Upper lobe of left lung (tissue), 6 donors: ENCODE measurements at regions not wholly inside any gene's neighbourhood (a gene's known extent, or its start where the extent isn't known, plus 50 kb on each side); places are given as distances from the start of the nearest gene placed in this dataset.

ENCODE experiments used
- ATAC-seq, 2 donors: fragments of 200-7000 bp; cut with Tn5 transposase; one replicate each; pipeline ENCODE4 v1.9.1; 2022; ENCODE audit warnings: mild to moderate bottlenecking in 2 of 2, moderate library complexity in 2 of 2; ENCODE audit not compliant: low FRiP score in 2 of 2
- DNase-seq, 2 donors: peaks; one replicate each; pipeline ENCODE4 v3.0.0-alpha.2; 2019 to 2020
- H3K27ac ChIP-seq, 4 donors: fragments of 200-600 bp; sonication (generic); one replicate each; pipeline ENCODE4 v1.5.1; 2016 to 2019
- H3K27me3 ChIP-seq, 4 donors: fragments of 200-600 bp; sonication (generic); one replicate each; pipeline ENCODE4 v1.5.1; 2017 to 2019
- H3K36me3 ChIP-seq, 4 donors: fragments of 200-600 bp; sonication (generic); one replicate each; pipeline ENCODE4 v1.5.1; 2016 to 2019
- H3K4me1 ChIP-seq, 4 donors: fragments of 200-600 bp; sonication (generic); one replicate each; pipeline ENCODE4 v1.5.1; 2018 to 2019
- H3K4me3 ChIP-seq, 4 donors: fragments of 200-600 bp; sonication (generic); one replicate each; pipeline ENCODE4 v1.5.1; 2017 to 2019; ENCODE audit warnings: mild to moderate bottlenecking in 2 of 4, moderate library complexity in 1 of 4
- H3K9me3 ChIP-seq, 4 donors: fragments of 200-600 bp; sonication (generic); one replicate each; pipeline ENCODE4 v1.5.1; 2018 to 2019
- CTCF ChIP-seq, 6 experiments: fragments of 450-650 bp in 4 of 6; fragments of 200-600 bp in 2 of 6; sonication (generic) in 2 of 6; IDR thresholded peaks; one replicate each; pipeline ENCODE4 v1.5.1; 2016 to 2019; ENCODE audit warnings: antibody characterized with exemption in 6 of 6
- EP300 ChIP-seq, 4 donors: sonication (generic); formaldehyde crosslinking; IDR thresholded peaks; one replicate each; pipeline ENCODE4 v1.5.1; 2017; ENCODE audit warnings: antibody characterized with exemption in 4 of 4, control low read depth in 2 of 4
- POLR2A ChIP-seq, 4 donors: fragments of 450-650 bp; IDR thresholded peaks; one replicate each; pipeline ENCODE4 v1.5.1; 2016 to 2017; ENCODE audit warnings: antibody characterized with exemption in 4 of 4, mild to moderate bottlenecking in 2 of 4
- POLR2AphosphoS5 ChIP-seq, 2 donors: sonication (generic); formaldehyde crosslinking; IDR thresholded peaks; one replicate each; pipeline ENCODE4 v1.5.1; 2017; ENCODE audit warnings: antibody characterized with exemption in 2 of 2
- WGBS, 2 donors: methylation state at CpG; one replicate each; pipeline ENCODE4 v1.1.5; 2017 to 2018; 5-methylcytosine and 5-hydroxymethylcytosine counted together
- donor health status: DM: no; HTN: no; CAD: no; lungs with moderate emphysema.
- donor health status: DM: no; HTN: yes; CAD: no; lungs with severe emphysema.

DNA sequence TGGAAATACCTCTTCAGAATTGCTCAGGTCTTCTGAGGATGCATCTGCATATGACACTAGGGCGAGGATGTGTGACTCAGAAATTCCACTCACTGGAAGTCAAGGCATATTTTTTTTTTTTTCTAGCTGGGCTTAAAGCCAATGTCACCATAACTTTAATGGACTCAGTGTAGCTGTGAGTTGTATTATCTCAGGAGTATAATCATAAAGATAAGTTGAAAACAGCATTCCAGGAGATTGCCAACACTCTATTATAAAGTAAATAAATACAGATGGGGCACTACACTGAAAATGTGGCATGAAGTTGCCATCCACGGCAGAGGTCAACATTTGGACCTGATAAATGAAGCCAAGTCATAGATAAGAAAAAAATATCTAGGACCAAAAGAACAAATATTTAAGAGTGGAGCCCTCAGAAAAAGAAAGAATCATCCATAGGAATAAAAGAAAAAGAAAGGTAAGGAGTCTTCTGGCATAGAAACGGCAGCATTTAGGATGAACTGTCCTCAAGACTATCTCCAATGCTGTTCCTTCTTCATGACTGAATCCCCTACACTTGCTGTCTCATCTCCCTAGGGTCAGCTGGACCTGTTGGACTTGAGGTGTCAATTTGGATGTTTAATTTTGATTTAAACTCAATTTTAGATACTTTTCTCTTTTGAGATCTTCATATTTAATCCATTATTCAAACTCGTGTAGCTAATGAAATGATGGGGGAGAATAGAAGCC is 72.9 kb upstream of the CAV2 start:
- no peaks in the 10 kb centered on the region for H3K27me3 ChIP-seq
- H3K36me3 ChIP-seq: no peaks in the 10 kb centered on the region
- TF ChIP-seq CTCF (IDR thresholded peaks at IDR 0.05) (no peak), EP300 (IDR thresholded peaks at IDR 0.05) (peak in 1 of 4 donors; percentile 8), POLR2AphosphoS5 (IDR thresholded peaks at IDR 0.05) (peak in 1 of 2 donors; percentile 40)
- H3K4me3 ChIP-seq: no peak overlapping the region
- DNase-seq: no peak
- no peak for ATAC-seq
- peaks cover 0 to 12% (median 0%) of the 10 kb centered on the region in 4 donors for H3K4me1 ChIP-seq
- 59 to 68% methylated on average over 4 of the region's 4 CpGs for WGBS, 2 donors
- H3K9me3 ChIP-seq: no peaks in the 10 kb centered on the region
- peak overlapping the region in 1 of 4 donors; percentile 36 for H3K27ac ChIP-seq

- Histone ChIP-seq H3K4me1 (peaks cover 0 to 7% (median 0%) of the 10 kb centered on the region in 4 donors), H3K4me3 (no peak overlapping the region), H3K27ac (no peak overlapping the region), H3K36me3 (no peaks in the 10 kb centered on the region), H3K9me3 (no peaks in the 10 kb centered on the region), H3K27me3 (no peaks in the 10 kb centered on the region)
- no peak for DNase-seq
- TF ChIP-seq EP300 (IDR thresholded peaks at IDR 0.05) (no peak), POLR2AphosphoS5 (IDR thresholded peaks at IDR 0.05) (no peak), POLR2A (IDR thresholded peaks at IDR 0.05) (no peak), CTCF (IDR thresholded peaks at IDR 0.05) (no peak)
- ATAC-seq: no peak
- WGBS, 2 donors: 64 to 77% methylated on average over 1 of the region's 1 CpG
These were observed 69.4 kb upstream of the CAV2 start for GRCh38 chr7:116429986-116430619.

GRCh38 chr7:116431787-116432526 is 67.6 kb upstream of the CAV2 start:
- TF ChIP-seq EP300 (IDR thresholded peaks at IDR 0.05) (no peak), POLR2AphosphoS5 (IDR thresholded peaks at IDR 0.05) (no peak), CTCF (IDR thresholded peaks at IDR 0.05) (no peak), POLR2A (IDR thresholded peaks at IDR 0.05) (no peak)
- ATAC-seq: no peak
- H3K4me3 ChIP-seq: no peak overlapping the region
- no peaks in the 10 kb centered on the region for H3K9me3 ChIP-seq
- WGBS, 2 donors: 92 to 94% methylated on average over 6 of the region's 6 CpGs
- no peaks in the 10 kb centered on the region for H3K27me3 ChIP-seq
- no peaks in the 10 kb centered on the region for H3K4me1 ChIP-seq
- no peak overlapping the region for H3K27ac ChIP-seq
- no peak for DNase-seq
- no peaks in the 10 kb centered on the region for H3K36me3 ChIP-seq

GRCh38 chr7:116432527-116432916 is 67.0 kb upstream of the CAV2 start:
- no peak overlapping the region for H3K27ac ChIP-seq
- H3K27me3 ChIP-seq: no peaks in the 10 kb centered on the region
- no peaks in the 10 kb centered on the region for H3K4me1 ChIP-seq
- TF ChIP-seq POLR2A (IDR thresholded peaks at IDR 0.05) (no peak), POLR2AphosphoS5 (IDR thresholded peaks at IDR 0.05) (no peak), EP300 (IDR thresholded peaks at IDR 0.05) (no peak), CTCF (IDR thresholded peaks at IDR 0.05) (no peak)
- H3K4me3 ChIP-seq: no peak overlapping the region
- H3K9me3 ChIP-seq: no peaks in the 10 kb centered on the region
- DNase-seq (no peak), ATAC-seq (no peak)
- H3K36me3 ChIP-seq: no peaks in the 10 kb centered on the region
- WGBS, 2 donors: 91 to 93% methylated on average over 2 of the region's 2 CpGs
